ENCODE measurements at regions not wholly inside any gene's neighbourhood (a gene's known extent, or its start where the extent isn't known, plus 50 kb on each side); places are given as distances from the start of the nearest gene placed in this dataset.
"Not testable (repeated sequence)": the region's sequence is repeated elsewhere in the genome, so short reads cannot be mapped to it uniquely, and the experiment has no call there.

DNA sequence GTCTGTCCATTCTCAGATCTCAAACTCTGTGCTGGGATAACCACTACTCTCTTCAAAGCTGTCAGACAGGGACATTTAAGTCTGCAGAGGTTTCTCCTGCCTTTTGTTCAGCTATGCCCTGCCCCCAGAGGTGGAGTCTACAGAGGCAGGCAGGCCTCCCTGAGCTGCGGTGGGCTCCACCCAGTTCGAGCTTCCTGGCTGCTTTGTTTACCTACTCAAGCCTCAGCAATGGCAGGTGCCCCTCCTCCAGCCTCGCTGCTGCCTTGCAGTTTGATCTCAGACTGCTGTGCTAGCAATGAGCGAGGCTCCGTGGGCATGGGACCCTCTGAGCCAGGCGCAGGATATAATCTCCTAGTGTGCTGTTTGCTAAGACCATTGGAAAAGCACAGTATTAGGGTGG lies 53.1 kb upstream of the HUNK start:
- DNase-seq (ENCODE audit: low spot score), result not testable (repeated sequence)

DNA sequence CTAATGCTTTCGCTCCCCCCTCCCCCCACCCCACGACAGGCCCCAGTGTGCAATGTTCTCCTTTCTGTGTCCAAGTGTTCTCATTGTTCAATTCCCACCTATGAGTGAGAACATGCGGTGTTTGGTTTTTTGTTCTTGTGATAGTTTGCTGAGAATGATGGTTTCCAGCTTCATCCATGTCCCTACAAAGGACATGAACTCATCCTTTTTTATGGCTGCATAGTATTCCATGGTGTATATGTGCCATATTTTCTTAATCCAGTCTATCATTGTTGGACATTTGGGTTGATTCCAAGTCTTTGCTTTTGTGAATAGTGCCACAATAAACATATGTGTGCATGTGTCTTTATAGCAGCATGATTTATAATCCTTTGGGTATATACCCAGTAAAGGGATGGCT lies 58.5 kb upstream of the HUNK start:
- DNase-seq (ENCODE audit: low spot score), result not testable (repeated sequence)

DNA sequence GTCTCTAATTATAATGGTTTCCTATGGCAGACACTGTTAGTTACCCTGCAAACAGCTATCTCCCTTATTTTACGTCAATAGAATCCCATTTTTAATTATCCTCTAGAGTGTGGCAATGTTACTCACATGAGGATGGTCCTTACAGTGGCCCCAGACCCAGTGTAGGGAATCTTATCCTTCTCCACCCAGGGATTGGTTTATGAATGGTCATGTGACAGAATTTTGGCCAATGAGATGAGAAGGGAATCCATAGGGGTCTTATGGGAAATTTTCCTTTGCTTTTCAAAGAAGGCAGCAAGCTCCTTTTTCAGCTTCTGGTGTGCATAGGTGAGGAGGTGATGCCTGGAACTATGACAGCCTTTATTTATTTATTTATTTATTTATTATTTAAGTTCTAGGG lies 59.0 kb upstream of the HUNK start:
- no peak for DNase-seq (ENCODE audit: low spot score)

DNA sequence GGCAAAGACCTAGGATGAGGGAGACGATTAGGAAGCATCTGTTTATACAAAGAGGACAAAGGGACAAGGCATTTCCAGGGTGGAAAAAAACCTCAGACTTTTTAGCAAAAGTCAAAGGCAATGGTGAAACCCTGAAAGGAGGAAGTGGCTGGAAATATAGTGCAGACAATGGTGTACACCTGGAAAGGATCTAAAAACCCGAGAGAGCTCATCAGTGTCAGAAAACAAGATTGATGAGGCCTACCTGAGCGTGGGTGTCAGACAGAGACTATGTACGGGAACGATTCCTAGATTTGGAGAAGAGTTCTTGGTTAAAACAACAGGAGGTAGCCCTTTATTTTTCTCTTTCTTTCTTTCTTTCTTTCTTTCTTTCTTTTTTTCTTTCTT lies 68.8 kb upstream of the HUNK start:
- no peak for DNase-seq (ENCODE audit: low spot score)

DNA sequence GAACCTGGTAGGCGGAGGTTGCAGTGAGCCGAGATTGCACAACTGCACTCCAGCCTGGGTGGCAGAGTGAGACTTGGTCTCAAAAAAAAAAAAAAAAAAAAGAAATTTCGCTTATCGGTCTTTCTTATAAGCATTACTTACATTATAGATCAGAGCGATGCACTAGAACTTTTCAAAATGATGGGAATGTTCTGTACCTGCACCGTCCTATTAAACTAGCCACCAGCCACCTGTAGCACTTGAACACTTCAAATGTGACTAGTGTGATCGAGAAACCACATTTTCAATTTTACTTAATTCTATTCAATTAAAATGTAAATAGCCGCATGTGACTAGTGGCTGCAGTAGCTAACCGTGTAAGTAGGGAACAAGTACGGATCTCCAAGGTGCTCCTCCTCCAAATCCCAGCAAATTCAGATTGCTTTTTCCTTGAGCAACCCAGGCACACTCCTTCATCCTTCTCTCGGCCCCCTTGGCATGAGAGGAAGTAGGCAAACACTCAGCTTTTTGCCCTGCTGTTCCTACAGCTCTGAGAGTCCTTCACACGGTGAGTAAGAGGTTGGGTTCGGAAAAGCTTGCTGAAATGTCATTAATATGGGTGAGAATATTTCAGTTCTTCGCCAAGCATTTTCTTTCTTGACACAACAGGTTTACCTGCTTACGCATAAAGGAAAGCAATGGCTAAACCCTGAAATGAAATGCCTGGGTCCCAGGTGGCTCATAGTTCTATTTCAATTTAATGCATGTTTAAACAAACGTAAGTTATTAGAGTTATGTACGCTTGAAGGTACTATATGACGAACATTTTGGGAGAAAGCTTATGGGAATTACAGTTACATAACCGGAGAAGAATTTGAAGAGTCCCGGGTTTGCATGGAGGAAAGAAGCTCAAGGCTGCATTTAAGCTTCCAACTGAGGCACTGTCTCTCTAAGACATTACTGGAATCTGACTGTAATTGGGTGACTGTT lies 69.5 kb upstream of the HUNK start:
- DNase-seq (ENCODE audit: low spot score), result no peak

DNA sequence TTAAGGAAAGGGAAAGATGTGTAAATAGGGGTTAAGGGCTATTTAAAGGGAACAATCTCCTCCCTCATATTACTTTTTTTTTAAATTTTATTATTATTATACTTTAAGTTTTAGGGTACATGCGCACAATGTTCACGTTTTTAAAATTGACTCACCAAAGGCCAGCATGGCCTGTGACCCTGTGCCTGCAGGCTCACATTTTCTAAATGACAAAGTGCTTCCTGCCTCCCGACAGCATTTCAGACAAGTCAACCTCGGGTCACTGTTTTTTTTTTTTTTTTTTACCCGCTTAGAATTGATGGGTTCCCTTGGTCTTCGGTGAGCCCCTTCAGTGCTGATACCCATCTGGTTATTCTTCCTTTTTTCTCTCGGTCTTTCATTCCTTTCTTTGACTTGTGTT lies 70.4 kb upstream of the SCAF4 start:
- no peak for DNase-seq (ENCODE audit: low spot score)

DNA sequence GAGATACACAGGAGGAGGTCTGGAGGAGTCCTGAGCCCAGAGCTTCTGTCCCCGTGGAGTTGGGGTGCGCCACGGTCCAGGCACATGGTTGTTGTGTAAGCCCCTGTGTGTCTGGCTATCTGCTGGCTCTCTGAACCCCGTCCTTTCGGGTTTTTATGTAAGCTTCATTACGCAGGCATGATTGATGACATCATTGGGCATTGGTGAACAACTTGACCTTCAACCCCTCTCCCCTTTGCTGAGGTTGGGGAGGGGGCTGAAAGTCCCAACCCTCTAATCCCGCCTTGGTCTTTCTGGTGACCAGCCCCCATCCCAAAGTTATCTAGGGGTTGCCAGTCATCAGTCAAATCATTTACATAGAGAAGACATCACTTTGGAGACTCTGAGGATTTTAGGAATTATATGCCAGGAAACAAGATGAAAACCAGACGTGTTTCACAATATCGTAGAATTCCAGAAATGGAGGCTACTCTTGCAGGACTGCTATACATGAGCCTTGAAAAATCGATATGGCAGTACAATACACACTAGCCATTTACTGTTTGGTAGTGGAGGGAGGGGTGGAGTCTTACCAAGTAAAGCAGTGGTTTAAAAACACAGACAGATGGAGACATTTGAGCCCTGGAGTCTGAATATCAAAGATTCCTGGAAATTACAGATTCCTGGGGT lies 69.8 kb upstream of the SCAF4 start:
- DNase-seq (ENCODE audit: low spot score), result no peak

DNA sequence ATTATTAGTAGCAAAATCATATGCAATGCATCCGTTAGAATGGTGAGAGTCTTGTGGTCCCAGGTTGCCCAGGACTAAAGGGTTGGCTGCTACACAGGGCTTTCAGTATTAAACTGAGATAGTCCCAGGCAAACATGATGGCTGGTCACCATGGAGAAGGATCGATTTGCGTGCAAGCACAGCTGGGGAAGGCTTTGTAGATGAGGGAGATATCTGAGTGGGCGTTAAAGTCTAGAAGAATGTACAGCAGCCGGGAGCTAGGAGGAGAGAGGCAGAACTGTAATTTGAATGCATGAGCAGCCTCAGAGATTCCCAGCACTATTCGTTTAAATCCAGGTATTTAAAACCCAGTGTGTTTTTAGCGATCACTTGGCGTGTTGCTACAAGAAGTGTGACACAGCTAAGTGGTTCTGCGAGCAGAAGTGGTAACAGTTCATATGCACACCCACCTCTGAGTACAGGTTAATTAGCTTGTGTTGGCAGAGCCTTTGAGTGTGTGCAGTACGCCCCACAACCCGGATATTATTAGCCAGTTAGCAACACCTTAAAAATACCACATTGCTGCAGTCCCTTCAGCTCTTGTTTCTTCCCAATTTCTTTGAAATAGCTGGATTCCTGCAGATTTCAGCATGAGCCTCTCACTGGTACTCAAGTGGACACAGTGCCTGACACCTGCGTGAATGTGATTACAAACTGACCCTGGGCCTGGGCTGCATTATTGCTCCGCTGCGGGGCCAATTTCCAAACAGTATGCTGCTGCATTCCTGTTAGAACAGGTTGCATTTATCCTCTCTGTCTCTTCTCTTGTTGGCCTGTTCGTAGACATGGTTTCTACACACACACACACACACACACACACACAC lies 67.2 kb upstream of the SCAF4 start:
- no peak for DNase-seq (ENCODE audit: low spot score)

DNA sequence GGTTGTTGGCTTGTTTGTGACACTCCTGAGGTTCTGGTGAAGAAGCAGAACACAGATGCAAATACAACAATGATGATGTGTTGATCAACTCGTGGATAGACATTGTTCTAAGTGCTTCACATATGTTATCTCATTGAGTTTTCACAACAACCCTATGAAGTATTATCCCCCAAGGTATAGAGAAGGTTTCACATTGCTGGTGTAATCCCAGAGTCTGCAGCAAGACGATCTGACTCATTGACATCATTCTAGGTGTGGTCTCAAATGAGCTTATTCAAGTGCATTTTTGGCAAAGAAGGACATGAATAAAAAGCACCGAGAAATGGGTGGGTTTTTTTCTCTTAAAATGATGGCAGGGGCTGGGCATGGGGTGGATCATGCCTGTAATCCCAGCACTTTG lies 64.1 kb upstream of the SCAF4 start:
- DNase-seq (ENCODE audit: low spot score), result no peak

DNA sequence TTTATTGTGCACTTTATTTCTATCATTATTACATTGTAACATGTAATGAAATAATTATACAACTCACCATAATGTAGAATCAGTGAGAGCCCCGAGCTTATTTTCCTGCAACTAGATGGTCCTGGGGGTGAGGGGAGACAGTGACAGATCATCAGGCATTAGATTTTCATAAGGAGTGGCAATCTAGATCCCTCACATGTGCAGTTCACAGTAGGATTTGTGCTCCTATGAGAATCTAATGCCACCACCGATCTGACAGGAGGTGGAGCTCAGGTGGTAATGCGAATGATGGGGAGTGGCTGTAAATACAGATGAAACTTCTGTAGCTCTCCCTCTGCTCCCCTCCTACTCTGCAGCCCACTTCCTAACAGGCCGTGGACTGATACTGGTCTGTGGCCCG lies 58.5 kb upstream of the SCAF4 start:
- DNase-seq (ENCODE audit: low spot score), result not testable (repeated sequence)

DNA sequence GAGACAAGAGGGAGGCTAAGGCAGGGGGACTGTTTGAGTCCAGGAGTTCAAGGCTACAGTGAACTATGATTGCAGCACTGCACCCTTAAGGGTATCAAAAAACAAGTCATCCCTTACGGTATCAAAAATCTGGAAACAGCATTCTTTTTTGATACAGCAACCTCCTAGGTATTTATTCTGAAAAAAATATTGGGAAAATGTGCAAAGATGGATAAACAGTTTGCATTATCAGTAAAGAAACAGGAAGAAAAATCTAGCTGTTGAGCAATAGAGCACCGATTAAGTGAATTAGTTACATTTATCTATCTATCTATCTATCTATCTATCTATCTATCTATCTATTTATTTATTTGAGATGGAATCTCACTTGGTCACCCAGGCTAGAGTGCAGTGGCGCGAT lies 56.7 kb upstream of the SCAF4 start:
- DNase-seq (ENCODE audit: low spot score), result no peak

DNA sequence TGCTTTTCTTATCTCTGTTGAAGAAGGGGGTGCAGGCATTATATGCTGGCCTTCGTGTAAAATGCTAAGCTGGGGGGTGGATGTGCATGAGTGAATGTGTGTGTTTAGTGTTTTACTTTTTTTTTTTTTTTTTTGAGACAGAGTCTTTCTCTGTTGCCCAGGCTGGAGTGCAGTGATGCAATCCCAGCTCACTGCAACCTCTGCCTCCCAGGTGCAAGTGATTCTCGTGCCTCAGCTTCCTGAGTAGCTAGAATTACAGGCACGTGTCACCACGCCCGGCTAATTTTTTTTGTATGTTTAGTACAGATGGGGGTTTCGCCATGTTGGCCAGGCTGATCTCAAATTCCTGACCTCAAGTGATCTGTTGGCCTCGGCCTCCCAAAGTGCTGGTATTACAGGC lies 55.8 kb upstream of the SCAF4 start:
- DNase-seq (ENCODE audit: low spot score), result not testable (repeated sequence)

DNA sequence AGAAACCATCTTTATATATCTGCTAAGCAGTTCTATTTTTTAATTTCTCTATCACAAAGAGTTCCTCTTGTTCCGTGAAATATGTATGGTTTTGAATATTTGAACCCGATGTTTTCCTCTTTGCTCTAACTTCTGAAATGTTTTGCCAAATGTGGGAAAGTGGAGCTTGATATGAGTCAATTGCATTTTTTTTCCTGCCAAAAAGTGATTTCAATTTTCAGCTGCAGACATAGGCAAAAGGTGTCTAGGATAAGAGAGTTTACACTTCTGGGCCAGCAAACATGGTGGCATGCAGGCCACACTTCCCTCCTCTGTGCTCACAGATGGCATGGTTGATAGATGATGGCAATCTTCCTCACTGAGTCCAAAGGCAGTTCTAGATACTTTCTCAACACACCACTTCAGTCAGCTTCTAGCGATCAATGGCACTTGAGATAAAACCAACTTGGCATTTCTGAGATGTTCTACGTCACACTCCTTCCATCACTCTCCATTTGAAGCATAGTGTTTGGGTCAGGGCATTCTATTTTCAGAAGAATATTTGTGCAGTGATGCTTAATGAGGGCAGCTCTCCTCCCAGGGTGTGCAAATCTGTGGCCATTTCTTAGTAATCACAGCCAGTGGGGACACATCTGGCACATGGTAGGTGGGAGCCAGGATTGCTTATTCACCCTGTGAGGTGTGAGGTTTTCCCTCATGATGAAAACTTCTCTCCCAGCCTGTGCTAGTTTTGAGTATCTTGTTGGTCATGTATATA lies 54.4 kb upstream of the SCAF4 start:
- DNase-seq (ENCODE audit: low spot score), result no peak

DNA sequence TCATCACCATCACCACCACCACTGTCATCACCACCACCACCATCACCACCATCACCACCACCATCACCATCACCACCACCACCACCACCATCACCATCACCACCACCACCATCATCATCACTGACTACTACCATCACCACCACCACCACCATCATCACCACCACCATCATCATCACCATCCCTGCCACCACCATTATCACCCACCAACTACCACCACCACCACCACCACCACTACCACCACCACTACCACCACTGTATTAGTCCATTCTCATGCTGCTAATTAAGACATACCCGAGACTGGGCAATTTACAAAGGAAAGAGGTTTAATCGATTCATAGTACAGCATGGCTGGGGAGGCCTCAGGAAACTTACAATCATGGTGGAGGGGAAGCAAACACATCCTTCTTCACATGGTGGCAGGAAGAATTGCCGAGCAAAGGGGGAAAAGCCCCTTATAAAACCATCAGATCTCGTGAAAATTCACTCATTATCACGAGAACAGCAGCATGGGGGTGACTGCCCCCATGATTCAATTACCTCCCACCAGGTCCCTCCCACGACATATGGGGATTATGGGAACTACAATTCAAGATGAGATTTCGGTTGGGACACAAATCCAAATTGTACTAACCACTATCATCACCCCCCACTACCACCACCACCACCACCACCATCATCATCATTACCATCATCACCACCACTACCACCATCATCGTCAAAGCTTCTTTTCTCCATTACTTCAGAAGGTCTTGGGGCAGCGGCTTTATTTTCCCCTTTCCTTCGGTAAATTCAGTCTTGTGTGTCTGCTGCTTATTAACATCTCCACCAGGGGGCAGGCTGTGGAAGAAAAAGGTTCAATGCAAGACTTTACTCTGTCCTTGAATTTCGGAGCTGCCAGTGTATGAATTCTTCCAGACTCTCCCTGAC lies 53.6 kb upstream of the SCAF4 start:
- DNase-seq (ENCODE audit: low spot score), result peak; percentile 78

DNA sequence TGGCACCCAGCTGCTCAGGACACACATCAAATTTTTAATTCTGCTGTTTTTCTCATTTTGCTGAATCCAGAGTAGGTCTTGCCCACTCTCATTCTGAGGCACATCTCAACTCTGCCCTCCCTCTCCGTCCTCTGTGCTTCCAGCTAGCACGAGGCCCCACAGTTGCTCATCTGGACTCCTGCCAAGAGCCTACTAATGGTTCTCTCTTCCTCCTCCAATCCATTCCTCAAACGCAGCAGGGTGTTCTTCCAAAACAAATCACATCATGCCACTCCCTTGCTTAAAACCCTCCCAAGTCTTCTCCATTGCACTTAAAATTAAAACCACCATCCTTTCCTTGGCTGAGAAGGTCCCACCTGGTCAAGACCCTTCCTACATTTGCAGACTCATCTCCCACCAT lies 49.8 kb upstream of the SCAF4 start:
- DNase-seq (ENCODE audit: low spot score), result no peak
